A549 (cell line): ENCODE measurements at regions not wholly inside any gene's neighbourhood (a gene's known extent, or its start where the extent isn't known, plus 50 kb on each side); places are given as distances from the start of the nearest gene placed in this dataset.

Source experiments
- ATAC-seq, 2 experiments: fragments of 200-7000 bp in 1 of 2; fragments of >200 bp in 1 of 2; cut with Nextera tagmentation in 1 of 2; cut with Tn5 transposase in 1 of 2; 3 replicates each; pipeline versions ENCODE4 v1.8.0 to v1.9.1; 2018 to 2020; ENCODE audit warnings: mild to moderate bottlenecking in 1 of 2, moderate library complexity in 1 of 2
- CTCF ChIA-PET: fragments of 300-600 bp; sonication (Branson Sonifier 250); formaldehyde crosslinking; extraction: SDS; loops from one replicate; lab custom pipeline; 2021; ENCODE audit warnings: antibody characterized with exemption, inconsistent platforms; lab: Yijun Ruan, JAX
- POLR2A ChIA-PET: fragments of 350-600 bp; formaldehyde crosslinking; extraction: SDS; loops from one replicate; lab custom pipeline; 2021; ENCODE audit warnings: antibody characterized with exemption, inconsistent platforms; lab: Yijun Ruan, JAX
- DNase-seq, 2 experiments: peaks; one replicate each; pipeline versions ENCODE4 v3.0.0 to v3.0.0-alpha.2; 2011 to 2016; ENCODE audit warnings: low read depth in 1 of 2, low spot score in 1 of 2
- FAIRE-seq: peaks from 2 replicates; lab custom pipeline; 2011; peaks lifted over from hg19 to GRCh38; lab: Jason Lieb, UNC
- H3K27ac ChIP-seq, 2 experiments: fragments of >200 bp; sonication (Bioruptor Twin); formaldehyde crosslinking; 3 replicates each; pipeline ENCODE4 v1.5.1; 2016 to 2017
- H3K4me1 ChIP-seq: fragments of >200 bp; sonication (Bioruptor Twin); formaldehyde crosslinking; 3 replicates; pipeline ENCODE4 v1.6.1; 2016
- H3K4me2 ChIP-seq: fragments of >200 bp; sonication (Bioruptor Twin); formaldehyde crosslinking; 3 replicates; pipeline ENCODE4 v1.6.1; 2016
- H3K4me3 ChIP-seq: fragments of >200 bp; sonication (Bioruptor Twin); formaldehyde crosslinking; 3 replicates; pipeline ENCODE4 v1.5.1; 2016
- H3K9me3 ChIP-seq: fragments of >200 bp; sonication (Bioruptor Twin); formaldehyde crosslinking; 3 replicates; pipeline ENCODE4 v1.6.1; 2016
- BCL3 ChIP-seq: fragments of >200 bp; sonication (Bioruptor Twin); formaldehyde crosslinking; IDR thresholded peaks from 3 replicates; pipeline ENCODE4 v1.6.1; 2016
- BHLHE40 ChIP-seq: IDR thresholded peaks from 2 replicates; pipeline ENCODE4 v1.6.1; 2012; ENCODE audit warnings: low read depth, low read length, inconsistent platforms
- CBX8 ChIP-seq: fragments of 200-600 bp; sonication (generic); IDR thresholded peaks from 2 replicates; pipeline ENCODE4 v1.6.1; 2016
- CTCF ChIP-seq: fragments of >200 bp; sonication (Bioruptor Twin); formaldehyde crosslinking; IDR thresholded peaks from 3 replicates; pipeline ENCODE4 v1.5.1; 2016
- E2F6 ChIP-seq: IDR thresholded peaks from 2 replicates; pipeline ENCODE4 v1.6.1; 2012; ENCODE audit warnings: low read depth, borderline replicate concordance
- EHMT2 ChIP-seq: fragments of 200-600 bp; sonication (generic); IDR thresholded peaks from 2 replicates; pipeline ENCODE4 v1.6.1; 2016; ENCODE audit warnings: antibody characterized with exemption, low read depth, mild to moderate bottlenecking, moderate library complexity
- ESRRA ChIP-seq: fragments of 150-350 bp; IDR thresholded peaks from 2 replicates; pipeline ENCODE4 v1.6.1; 2014; ENCODE audit warnings: mild to moderate bottlenecking, low read length, borderline replicate concordance
- FOSB ChIP-seq: fragments of 250-450 bp; sonication (Bioruptor Pico); IDR thresholded peaks from 2 replicates; pipeline ENCODE4 v1.5.0; 2020; ENCODE audit warnings: mild to moderate bottlenecking, moderate library complexity
- GATA3 ChIP-seq: IDR thresholded peaks from 2 replicates; pipeline ENCODE4 v1.6.1; 2012; ENCODE audit warnings: borderline replicate concordance
- KDM1A ChIP-seq: fragments of 200-600 bp; sonication (generic); IDR thresholded peaks from 2 replicates; pipeline ENCODE4 v1.6.1; 2016; ENCODE audit warnings: low read depth, mild to moderate bottlenecking
- KDM5A ChIP-seq: fragments of 200-600 bp; sonication (generic); IDR thresholded peaks from 2 replicates; pipeline ENCODE4 v1.6.1; 2016; ENCODE audit warnings: antibody characterized with exemption, mild to moderate bottlenecking
- MAFK ChIP-seq: fragments of 450-650 bp; IDR thresholded peaks from 2 replicates; pipeline ENCODE4 v1.6.1; 2014; ENCODE audit not compliant: partially characterized antibody
- PBX3 ChIP-seq: IDR thresholded peaks from 2 replicates; pipeline ENCODE4 v1.6.1; 2012
- PHF8 ChIP-seq: fragments of 200-600 bp; sonication (generic); IDR thresholded peaks from 2 replicates; pipeline ENCODE4 v1.6.1; 2016; ENCODE audit warnings: low read depth, mild to moderate bottlenecking, antibody characterized with exemption, moderate library complexity, borderline replicate concordance
- POLR2A ChIP-seq: IDR thresholded peaks from 2 replicates; pipeline ENCODE4 v1.6.1; 2012; ENCODE audit warnings: mild to moderate bottlenecking, low read length
- RAD21 ChIP-seq, 2 experiments: fragments of >200 bp in 1 of 2; sonication (Bioruptor Twin) in 1 of 2; formaldehyde crosslinking in 1 of 2; IDR thresholded peaks in 1 of 2; conservative IDR thresholded peaks in 1 of 2; 2 replicates in 1 of 2; 3 replicates in 1 of 2; pipeline ENCODE4 v1.6.1; 2012 to 2018; ENCODE audit warnings: inconsistent platforms in 1 of 2
- RARB ChIP-seq: fragments of 250-450 bp; sonication (Bioruptor Pico); IDR thresholded peaks from 2 replicates; pipeline ENCODE4 v1.8.0; 2021; ENCODE audit warnings: mild to moderate bottlenecking, moderate library complexity
- RNF2 ChIP-seq: fragments of 200-600 bp; sonication (generic); IDR thresholded peaks from 2 replicates; pipeline ENCODE4 v1.6.1; 2016; ENCODE audit warnings: low read depth, mild to moderate bottlenecking, antibody characterized with exemption, moderate library complexity, borderline replicate concordance
- TFCP2L1 ChIP-seq: fragments of 250-450 bp; sonication (Bioruptor Pico); IDR thresholded peaks from 2 replicates; pipeline ENCODE4 v1.5.0; 2021; ENCODE audit warnings: mild to moderate bottlenecking
- ZNF302 ChIP-seq: fragments of 250-450 bp; sonication (Bioruptor Pico); IDR thresholded peaks from 2 replicates; pipeline ENCODE4 v1.9.0; 2021; ENCODE audit warnings: inconsistent platforms, mild to moderate bottlenecking, moderate library complexity
- WGBS: methylation state at CpG from one replicate; pipeline ENCODE4 v1.1.6; 2017; ENCODE audit errors: missing lambda C conversion rate; 5-methylcytosine and 5-hydroxymethylcytosine counted together

GRCh38 chr5:111967463-111967862, 210.5 kb upstream of the NREP start:
- TF ChIP-seq EHMT2: no peak
- TF ChIP-seq ESRRA: no peak
- no peak for TF ChIP-seq CTCF
- no peak for TF ChIP-seq CBX8
- no peak for TF ChIP-seq E2F6
- TF ChIP-seq BHLHE40: no peak
- FAIRE-seq (no peak), DNase-seq (no peak), ATAC-seq (no peak)
- Histone ChIP-seq H3K4me2 (no peak overlapping the region), H3K27ac (no peak overlapping the region), H3K9me3 (no peaks in the 10 kb centered on the region; the same call in 2 of the 3 replicates), H3K4me3 (no peak overlapping the region), H3K4me1 (no peaks in the 10 kb centered on the region)
- WGBS: 55% methylated on average over 8 of the region's 8 CpGs
- ChIA-PET CTCF (no interaction called here), POLR2A (no interaction called here)

GRCh38 chr5:111966290-111966689, 209.3 kb upstream of the NREP start:
- DNase-seq (no peak), FAIRE-seq (no peak), ATAC-seq (no peak)
- H3K27ac ChIP-seq: no peak overlapping the region
- no peaks in the 10 kb centered on the region for H3K4me1 ChIP-seq
- TF ChIP-seq FOSB (CRISPR knock-in tag) (no peak), KDM1A (no peak), PBX3 (no peak), BCL3 (no peak), EHMT2 (no peak)
- ChIA-PET CTCF (no interaction called here), POLR2A (no interaction called here)
- no peak overlapping the region for H3K4me3 ChIP-seq
- H3K9me3 ChIP-seq: no peaks in the 10 kb centered on the region; the same call in 2 of the 3 replicates
- H3K4me2 ChIP-seq: no peak overlapping the region

- no peak for FAIRE-seq
- H3K9me3 ChIP-seq: no peaks in the 10 kb centered on the region; the same call in 2 of the 3 replicates
- no peaks in the 10 kb centered on the region for H3K4me1 ChIP-seq
- CTCF ChIA-PET: no interaction called here
- TF ChIP-seq BHLHE40: no peak
- no peak for TF ChIP-seq PHF8
- TF ChIP-seq MAFK: no peak
- no peak for TF ChIP-seq RARB (CRISPR knock-in tag)
- TF ChIP-seq RNF2: no peak
- TF ChIP-seq KDM5A: no peak
- no peak overlapping the region for H3K4me2 ChIP-seq
- POLR2A ChIA-PET: no interaction called here
- no peak overlapping the region for H3K4me3 ChIP-seq
- DNase-seq: no peak
- no peak overlapping the region for H3K27ac ChIP-seq
- no peak for ATAC-seq
Observed at GRCh38 chr5:111963555-111963954, 206.6 kb upstream of the NREP start.

- no peak for FAIRE-seq
- Histone ChIP-seq H3K4me2 (no peak overlapping the region), H3K4me3 (no peak overlapping the region), H3K9me3 (no peaks in the 10 kb centered on the region; the same call in 2 of the 3 replicates), H3K27ac (no peak overlapping the region), H3K4me1 (no peaks in the 10 kb centered on the region)
- 41% methylated on average over 6 of the region's 9 CpGs for WGBS
- no peak for DNase-seq
- TF ChIP-seq ZNF302 (CRISPR knock-in tag): no peak
- TF ChIP-seq POLR2A: no peak
- no peak for TF ChIP-seq TFCP2L1 (CRISPR knock-in tag)
- no peak for TF ChIP-seq EHMT2
- TF ChIP-seq RAD21 (conservative IDR thresholded peaks at IDR 0.05 in 1 of 2, IDR thresholded peaks at IDR 0.05 in 1 of 2): no peak
- no peak for TF ChIP-seq KDM1A
- no peak for TF ChIP-seq GATA3
- CTCF ChIA-PET: no interaction called here
- ATAC-seq: no peak
- POLR2A ChIA-PET: no interaction called here
Observed at GRCh38 chr5:111962906-111963305, 205.9 kb upstream of the NREP start.
